Activated T-cell treated with anti-CD3 and anti-CD28 coated beads, Interleukin-2, amount 50 U/mL, for 48 hours (primary cell): ENCODE measurements at regions not wholly inside any gene's neighbourhood (a gene's known extent, or its start where the extent isn't known, plus 50 kb on each side); places are given as distances from the start of the nearest gene placed in this dataset.

Experiments used
- DNase-seq, 2 experiments: peaks; one replicate each; pipeline ENCODE4 v3.0.0-alpha.2; 2020

GRCh38 chr19:16022681-16023080 is 53.6 kb upstream of the TPM4 start:
- no peak for DNase-seq

- no peak for DNase-seq
Measured at GRCh38 chr19:16023146-16023915, 53.0 kb upstream of the TPM4 start.

- DNase-seq: no peak
Measured at GRCh38 chr19:16024266-16025107, 51.8 kb upstream of the TPM4 start.

- peak in 1 of 2 experiments; percentile 30 for DNase-seq
Measured at GRCh38 chr19:16025108-16026101, 50.9 kb upstream of the TPM4 start.

GRCh38 chr19:16026131-16026530 is 50.2 kb upstream of the TPM4 start:
- DNase-seq: no peak
